ENCODE measurements at regions not wholly inside any gene's neighbourhood (a gene's known extent, or its start where the extent isn't known, plus 50 kb on each side); places are given as distances from the start of the nearest gene placed in this dataset.
"Not testable (repeated sequence)": the region's sequence is repeated elsewhere in the genome, so short reads cannot be mapped to it uniquely, and the experiment has no call there.

DNA sequence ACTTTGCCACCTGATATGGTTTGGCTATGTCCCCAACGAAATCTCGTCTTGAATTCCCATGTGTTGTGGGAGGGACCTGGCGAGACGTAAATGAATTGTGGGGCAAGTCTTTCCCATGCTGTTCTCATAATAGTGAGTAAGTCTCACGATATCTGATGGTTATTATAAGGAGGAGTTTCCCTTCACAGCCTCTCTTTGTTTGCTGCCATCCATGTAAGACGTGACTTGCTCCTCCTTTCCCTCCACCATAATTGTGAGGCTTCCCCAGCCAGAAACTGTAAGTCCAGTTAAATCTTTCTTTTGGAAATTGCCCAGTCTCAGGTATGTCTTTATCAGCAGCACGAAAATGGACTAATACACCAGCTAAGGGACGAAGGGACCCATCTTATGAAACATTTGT lies 1303.3 kb downstream of the SUCLG1 start:
- DNase-seq (ENCODE audit: low spot score), result no peak

DNA sequence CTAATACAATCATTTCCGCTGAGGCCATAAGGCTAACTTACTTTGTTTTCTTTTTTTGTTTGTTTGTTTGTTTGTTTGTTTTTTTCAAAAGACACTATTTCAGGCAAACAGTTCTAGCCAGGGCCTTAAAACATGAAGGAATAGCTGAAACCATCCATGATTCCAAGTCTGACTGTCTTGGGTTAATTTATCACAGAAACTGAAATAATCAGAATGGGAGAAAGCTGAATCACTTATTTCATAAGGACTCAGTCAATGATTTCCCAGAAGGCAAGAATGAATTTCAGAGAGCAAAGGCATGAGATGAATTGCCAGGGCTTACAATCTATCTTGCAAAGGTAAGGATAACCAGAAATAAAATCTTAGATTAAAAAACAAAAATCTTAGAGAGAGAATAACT lies 1315.1 kb downstream of the SUCLG1 start:
- DNase-seq (ENCODE audit: low spot score), result no peak

DNA sequence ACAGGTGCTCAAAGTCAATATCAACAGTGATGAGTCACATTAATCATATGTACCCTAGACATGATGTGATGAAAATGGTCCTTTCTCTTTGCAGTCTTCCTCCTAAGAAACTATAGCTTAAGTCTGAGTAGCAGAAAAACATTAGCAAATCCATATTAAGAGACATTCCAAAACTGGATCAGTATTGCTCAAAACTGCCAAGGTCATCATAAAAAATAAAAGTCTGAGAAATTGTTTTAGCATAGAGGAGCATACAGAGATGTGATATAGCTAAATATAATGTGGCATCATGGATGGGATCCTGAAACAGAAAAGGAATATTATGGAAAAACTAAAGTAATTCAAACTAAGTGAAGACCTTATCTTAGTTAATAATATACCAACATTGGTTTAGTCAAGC lies 1316.1 kb downstream of the SUCLG1 start:
- no peak for DNase-seq (ENCODE audit: low spot score)

DNA sequence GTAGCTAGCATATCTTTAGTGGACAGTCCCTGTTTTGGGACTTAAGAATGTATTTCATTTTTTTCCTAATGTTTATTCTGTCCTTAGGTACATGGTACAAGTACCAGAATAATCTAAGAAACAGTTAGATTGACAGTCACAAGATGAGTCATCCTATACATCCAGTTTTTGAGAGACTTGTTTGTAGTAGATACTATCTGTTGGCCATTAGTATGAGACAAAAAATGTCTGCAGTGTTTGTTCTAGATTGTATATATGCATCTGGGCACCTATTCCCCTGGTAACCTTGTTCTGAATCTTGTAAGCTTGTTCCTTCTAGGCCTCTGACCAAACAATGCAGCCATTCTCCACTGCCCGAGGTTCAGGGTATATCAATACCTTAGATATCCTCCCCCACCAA lies 1343.5 kb downstream of the SUCLG1 start:
- no peak for DNase-seq (ENCODE audit: low spot score)

DNA sequence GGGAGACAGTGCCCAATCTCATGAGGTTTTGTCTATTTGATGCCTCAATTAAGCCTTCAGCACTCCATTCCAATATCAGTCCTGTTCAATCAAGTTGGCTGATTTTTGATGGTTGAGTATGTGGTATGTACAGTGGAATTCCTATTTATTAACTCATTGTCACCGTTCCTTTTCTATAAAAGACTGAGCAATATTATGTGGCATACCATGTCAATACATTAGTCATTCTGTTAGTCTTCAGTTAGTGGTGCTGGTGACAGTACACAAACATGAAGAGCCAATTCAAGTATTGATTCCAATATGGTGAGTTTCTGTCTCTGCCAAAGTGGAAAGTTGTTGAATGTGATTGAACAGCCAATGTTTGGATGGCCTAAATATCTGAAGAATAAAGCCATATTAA lies 1343.9 kb downstream of the SUCLG1 start:
- DNase-seq (ENCODE audit: low spot score), result no peak

DNA sequence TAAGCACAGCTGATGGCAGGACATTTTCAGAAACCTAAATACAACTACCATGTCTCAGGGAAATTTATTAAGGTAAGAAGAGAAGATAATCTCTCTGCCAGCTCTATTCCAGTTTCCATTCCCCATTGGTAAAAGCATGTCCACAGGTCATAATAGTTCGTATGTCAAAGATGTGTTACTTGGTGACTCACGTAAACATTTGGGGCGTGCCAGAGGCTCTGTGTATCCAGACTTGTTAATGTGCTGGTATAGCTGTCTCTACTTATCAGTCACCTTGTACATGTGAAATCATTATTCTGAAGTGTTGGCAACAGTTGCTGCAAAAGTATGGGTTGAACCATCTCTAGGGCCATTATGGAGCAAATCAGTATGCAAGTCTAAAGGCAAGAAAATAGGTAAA lies 1345.1 kb downstream of the SUCLG1 start:
- DNase-seq (ENCODE audit: low spot score), result no peak

DNA sequence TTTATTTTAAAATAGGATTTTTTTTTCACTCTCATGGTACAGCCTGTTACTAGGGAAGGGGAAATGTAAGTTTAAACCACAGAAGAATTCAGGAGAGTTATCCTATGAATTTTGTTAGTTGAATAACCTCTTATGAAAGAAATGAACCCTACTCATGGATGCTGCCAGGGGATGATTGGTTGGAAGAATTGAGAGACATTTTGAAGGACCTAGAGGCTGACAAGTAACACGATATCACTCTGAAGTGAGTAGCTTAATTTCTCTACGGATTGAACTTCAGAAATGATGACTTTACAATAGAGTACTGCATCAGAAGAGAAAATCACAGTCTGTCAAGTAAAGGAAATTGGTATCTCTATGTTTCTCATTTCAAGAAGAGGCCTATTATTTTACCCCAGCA lies 1346.2 kb downstream of the SUCLG1 start:
- no peak for DNase-seq (ENCODE audit: low spot score)

DNA sequence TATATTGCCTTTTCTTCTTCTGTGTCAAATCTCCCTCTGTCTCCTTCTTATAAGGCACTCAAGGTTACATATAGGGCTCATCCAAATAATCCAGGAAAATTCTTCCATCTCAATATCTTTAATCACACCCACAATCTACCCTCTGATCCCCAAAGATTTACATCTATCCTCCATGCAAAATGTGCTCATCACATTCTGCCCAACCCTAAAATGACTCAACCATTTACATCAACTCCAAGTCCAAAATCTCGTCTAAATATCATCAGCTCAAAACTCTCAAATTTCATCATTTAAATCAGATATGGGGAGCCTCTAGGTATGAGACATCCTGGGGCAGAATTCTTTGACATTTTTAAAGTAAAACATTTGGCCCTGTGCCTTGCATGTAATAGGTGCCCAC lies 1349.8 kb downstream of the SUCLG1 start:
- DNase-seq (ENCODE audit: low spot score), result no peak

DNA sequence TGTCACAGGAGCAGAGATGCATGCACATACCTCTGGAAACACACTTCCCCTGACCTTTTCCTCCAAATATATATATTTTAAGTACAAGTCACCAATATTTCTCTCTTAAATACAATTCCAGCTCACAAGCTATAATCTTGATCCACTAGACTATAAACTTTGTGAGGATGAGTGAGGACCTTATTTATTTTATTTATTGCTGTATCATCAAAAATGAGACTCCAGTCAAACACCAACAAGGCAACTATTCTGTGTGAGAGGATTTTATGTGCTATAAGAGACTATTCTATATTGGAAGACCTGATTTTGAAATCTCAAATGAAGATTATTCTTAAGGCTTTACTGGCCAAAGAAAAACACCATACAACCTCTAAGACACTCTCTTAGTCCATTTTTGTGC lies 1352.2 kb downstream of the SUCLG1 start:
- DNase-seq (ENCODE audit: low spot score), result no peak

DNA sequence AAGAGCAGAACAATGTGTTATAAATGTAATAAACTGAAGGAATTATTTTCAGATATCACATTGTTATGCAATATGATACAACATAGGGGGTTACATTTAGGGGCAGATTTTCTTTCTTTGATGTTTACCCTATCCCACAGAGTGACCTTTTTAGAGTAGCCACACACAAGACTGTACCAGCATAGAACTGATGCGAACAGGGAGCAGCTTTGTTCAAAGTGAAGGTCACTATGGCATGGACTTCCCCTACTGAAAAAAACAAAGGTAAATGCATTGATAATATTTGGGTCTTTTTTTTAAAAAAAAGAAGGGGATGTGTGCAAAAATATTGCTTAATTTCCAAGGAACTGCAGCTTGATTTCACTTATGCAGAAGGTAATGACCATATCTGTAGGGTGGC lies 1354.9 kb downstream of the SUCLG1 start:
- no peak for DNase-seq (ENCODE audit: low spot score)

DNA sequence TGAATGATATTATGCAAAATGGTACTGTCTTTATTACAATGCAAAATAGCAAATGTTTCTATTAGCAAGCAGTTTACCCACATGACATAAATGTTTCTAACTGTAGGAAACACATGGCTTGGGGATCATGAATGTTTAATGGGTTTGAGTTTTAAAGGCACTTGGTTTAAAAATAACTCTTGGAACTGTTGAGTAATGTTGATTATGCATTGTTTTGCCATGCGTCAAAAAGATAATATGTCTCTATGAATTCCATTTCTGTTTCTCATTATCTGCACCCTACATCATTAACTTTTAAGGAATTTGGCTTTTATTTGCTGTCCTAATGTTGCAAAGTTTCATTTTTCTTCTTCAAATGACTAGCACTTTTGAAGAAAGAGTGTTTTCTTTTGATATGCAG lies 1355.5 kb downstream of the SUCLG1 start:
- DNase-seq (ENCODE audit: low spot score), result peak; percentile 44

DNA sequence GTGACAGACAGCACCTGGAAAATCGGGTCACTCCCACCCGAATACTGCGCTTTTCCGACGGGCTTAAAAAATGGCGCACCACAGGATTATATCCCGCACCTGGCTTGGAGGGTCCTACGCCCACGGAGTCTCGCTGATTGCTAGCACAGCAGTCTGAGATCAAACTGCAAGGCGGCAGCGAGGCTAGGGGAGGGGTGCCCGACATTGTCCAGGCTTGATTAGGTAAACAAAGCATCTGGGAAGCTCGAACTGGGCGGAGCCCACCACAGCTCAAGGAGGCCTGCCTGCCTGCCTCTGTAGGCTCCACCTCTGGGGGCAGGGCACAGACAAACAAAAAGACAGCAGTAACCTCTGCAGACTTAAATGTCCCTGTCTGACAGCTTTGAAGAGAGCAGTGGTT lies 1370.0 kb downstream of the SUCLG1 start:
- not testable (repeated sequence) for DNase-seq (ENCODE audit: low spot score)

DNA sequence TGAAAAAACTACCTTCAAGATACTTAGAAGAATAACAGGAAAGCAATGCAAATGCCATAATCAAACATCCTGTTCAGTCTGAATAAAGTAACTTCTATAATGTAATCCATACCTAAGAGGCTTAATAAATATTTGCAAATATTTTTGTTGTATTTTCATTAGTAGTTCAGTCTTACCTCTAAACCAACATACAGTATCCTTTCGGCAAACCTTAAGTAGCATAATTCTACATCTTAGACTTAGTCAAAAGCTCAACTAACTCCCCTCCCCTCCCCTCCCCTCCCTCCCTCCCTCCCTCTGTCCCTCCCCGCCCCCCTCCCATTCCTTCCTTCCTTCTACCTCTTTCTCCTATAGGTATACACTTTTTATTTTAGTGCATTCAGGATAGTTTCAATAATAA lies 1373.2 kb downstream of the SUCLG1 start:
- DNase-seq (ENCODE audit: low spot score), result no peak

DNA sequence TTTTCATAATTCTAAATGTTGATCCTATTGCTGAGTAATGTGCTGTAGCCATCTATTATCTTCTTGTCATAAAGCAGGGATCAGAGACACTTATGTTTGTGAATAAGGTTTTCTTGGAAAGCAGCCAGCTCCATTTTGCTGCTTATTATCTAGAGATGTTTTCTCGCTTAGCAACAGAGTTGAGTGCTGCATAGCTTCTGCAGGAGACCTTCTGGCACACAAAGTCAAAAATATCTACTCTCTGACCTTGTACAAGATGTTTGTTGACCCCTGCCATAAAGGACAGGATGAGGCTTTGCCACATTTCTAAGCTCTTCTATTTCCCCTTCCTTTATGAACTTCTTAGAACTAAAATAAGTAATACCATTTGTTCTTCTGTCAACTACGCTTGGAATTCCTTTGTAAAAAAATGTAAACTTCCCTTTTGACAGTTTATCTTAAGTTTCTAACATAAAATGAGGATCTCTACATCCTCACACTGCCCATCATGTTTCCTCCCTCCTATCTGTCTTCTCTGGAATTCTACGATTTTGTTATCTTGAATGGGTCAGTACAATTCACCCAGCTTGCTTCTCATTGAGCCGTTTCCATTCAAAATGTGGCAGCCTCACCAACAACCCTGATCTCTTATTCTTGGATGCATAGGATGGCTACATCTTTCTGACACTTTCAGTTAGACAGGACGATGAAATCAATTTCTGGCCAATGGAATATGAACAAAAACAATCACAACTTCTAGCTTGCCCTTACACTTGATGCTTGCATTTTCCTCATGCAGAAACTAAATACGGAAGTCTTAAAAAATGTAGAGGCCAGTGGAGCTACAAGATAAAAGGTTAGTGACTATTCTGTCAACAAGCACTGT lies 1377.0 kb downstream of the SUCLG1 start:
- peak; percentile 53 for DNase-seq (ENCODE audit: low spot score)

DNA sequence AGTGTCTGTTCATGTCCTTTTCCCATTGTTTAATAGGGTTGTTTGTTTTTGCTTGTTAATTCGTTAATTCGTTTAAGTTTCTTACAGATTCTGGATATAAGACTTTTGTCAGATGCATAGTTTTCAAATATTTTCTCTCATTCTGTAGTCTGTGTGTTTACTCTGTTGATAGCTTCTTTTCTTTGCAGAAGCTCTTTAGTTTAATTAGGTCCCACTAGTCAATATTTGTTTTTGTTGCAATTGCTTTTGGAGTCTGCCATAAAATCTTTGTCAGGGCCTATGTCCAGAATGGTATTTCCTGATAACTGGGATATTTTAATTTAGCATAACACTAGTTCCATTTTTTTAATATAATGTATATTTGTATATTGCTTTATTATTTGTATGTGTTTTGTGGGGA lies 1380.1 kb downstream of the SUCLG1 start:
- DNase-seq (ENCODE audit: low spot score), result no peak

DNA sequence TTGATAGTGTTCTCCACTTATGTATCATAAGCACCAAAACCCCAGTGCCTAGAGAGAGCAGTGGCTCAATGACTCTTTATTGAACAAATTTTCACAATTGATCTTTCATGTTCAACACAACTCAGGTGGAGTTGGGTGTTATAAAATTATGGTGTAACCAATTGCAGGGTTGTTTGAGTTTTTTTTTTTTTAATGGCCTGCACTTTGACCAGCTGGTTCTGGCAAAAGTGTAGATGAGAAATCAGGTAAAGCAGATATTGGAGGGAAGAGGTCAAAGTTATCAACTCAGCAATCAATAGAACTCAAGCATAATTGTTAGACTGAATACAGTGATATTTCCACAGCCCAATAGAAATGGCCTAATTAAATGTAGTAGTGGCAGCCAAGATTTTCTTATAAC lies 1386.3 kb downstream of the SUCLG1 start:
- DNase-seq (ENCODE audit: low spot score), result no peak

DNA sequence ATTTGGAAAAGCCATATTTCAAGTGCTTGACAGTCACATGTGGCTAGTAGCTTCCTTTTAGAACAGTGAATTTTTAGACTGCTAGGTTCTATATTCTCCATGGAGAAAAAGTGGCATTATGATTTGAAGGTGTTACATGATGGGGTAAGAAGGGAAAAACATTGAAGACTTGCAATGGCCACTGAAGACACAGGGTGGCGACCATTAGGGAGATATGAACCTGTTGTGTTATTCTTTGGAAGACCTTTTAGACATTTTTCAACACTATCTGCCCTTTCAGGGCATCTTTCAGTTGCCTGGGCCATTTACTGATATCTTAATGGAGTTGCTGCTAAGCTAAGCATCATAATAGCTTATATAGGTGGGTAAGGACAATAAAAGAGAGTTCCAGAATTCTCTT lies 1387.2 kb downstream of the SUCLG1 start:
- no peak for DNase-seq (ENCODE audit: low spot score)

DNA sequence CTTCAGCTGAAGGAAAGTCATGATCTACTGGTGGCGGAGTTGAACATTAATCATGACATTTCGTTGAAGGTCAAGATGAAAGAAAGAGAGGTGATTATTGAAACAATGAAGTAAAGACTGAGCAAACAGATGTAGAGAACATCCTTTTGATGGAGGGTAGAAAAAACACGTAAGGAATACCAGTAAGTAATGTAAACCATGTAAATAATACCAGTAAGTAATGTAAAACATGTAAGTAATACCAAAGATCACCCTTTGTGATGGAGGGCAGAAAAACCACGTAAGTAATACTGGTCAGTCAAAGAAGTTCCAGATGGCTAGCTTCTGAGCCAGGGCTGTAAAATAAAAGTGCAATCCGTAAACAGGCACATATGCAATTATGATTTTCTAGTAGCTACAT lies 1387.7 kb downstream of the SUCLG1 start:
- DNase-seq (ENCODE audit: low spot score), result no peak

DNA sequence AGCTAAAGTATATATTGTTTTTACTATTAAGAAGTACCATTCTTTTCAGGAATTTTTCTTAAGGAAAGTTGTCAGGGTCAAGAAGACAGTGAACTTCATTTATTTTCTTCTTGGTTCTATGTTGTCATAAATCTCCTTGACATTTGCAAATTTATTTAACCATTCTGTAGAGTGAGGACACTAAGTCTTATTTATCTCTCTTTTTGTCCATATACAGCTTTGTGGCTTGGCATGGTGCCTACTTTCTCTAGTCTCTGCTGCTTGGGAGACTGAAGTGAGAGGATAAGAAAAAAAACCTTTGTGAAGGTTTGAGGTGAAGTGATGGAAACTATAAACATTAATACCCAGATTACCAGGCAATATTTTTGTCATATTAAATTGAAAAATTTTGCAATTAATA lies 1389.4 kb downstream of the SUCLG1 start:
- DNase-seq (ENCODE audit: low spot score), result no peak

DNA sequence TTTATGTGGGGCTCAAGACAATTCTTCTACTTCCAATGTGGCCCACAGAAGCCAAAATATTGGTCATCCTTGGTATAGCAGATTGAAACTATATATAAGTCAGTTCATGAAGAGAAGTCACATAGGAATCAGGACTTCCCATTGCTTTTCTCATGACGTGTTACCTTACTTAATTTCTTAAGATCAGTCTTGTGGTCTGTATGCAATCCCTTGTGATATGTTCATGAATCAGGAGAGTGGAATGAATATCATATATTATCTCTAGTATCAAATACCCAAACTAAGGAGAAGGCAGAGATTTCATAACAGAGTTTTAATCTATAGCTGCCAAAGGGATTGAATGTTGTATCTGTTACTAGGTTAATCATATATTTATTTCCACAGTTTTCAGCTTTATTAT lies 1390.4 kb downstream of the SUCLG1 start:
- no peak for DNase-seq (ENCODE audit: low spot score)

DNA sequence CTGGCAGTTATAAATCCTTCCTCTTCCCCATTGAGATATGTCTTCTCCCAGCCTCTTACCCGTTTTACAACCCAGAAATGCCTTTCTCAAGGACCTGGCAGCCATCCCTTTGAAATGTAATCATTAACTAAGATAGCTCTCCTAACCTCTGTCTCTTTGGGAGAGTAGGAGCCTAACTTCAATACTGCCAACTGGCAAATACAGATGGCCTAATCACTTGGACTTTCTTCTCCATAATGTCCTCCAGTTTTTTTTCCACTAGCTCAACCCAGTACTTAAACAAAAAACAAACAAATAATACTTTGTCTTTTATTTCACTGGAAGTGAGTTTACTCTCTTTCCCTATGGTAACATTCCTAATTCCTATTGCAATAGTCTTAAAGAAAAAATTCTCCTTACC lies 1391.1 kb downstream of the SUCLG1 start:
- DNase-seq (ENCODE audit: low spot score), result no peak

DNA sequence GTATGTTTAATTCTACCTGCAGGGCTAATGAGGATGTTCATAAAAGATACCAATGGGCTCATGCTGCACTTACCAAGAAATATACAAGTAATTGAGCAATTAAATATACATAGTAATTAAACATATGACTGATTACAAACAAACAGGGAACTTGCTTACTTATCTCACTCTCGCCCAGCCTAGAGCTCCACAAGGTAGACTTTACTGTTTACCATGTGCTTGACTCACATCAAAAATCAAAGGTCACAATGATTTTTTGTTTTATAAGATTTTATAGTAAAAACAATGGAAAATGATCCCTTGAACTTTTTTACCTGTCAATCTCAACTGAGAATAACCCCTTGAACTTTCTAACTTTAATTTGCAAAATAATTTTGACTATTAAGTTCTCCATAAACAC lies 1395.1 kb downstream of the SUCLG1 start:
- no peak for DNase-seq (ENCODE audit: low spot score)

DNA sequence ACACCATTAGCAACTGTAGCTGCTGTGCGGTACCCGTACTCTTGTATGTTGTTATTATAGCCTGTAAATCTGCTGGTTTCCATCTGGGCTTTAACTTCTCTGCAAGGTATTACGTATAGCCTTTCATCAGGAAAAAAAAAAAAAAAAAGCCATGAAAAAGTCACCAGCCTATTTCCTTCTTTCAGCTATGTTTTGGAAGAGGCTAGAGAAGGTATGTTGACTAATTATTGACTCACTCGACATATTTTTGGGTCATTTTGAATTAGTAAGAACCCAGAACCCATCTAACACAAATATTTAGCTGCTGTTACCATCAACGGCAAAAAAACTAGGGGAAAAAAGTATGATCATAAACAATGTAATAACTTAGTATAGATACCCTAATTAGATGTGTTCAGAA lies 1395.6 kb downstream of the SUCLG1 start:
- DNase-seq (ENCODE audit: low spot score), result no peak

DNA sequence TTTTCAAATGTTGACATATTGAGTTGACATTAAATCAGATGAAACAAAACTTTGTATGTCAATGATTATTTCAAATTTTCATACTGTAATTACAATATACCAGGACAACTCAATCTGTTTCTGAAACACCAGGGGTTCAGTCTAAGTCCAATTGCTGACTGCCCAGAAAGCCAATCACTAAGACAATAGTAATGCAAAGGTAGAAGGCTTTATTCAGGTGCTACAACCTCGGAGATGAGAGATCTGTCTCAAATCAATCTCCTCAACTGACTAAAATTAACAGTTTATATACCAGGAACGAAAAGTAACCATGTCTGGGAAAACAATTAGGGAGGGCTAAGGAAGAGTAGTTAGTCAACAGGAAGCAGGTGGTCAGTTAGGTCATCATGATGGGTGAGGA lies 1400.4 kb downstream of the SUCLG1 start:
- DNase-seq (ENCODE audit: low spot score), result no peak

Measured in hepatic stellate cell (primary cell).